HT1080 (cell line): ENCODE measurements at regions not wholly inside any gene's neighbourhood (a gene's known extent, or its start where the extent isn't known, plus 50 kb on each side); places are given as distances from the start of the nearest gene placed in this dataset.
A peak's percentile ranks its signal among the peaks of the same experiment; 100 is the strongest.
"Not testable (repeated sequence)": the region's sequence is repeated elsewhere in the genome, so short reads cannot be mapped to it uniquely, and the experiment has no call there.

Experiments
- DNase-seq: peaks from one replicate; pipeline ENCODE4 v3.0.0-alpha.2; 2015; ENCODE audit warnings: low read depth

DNA sequence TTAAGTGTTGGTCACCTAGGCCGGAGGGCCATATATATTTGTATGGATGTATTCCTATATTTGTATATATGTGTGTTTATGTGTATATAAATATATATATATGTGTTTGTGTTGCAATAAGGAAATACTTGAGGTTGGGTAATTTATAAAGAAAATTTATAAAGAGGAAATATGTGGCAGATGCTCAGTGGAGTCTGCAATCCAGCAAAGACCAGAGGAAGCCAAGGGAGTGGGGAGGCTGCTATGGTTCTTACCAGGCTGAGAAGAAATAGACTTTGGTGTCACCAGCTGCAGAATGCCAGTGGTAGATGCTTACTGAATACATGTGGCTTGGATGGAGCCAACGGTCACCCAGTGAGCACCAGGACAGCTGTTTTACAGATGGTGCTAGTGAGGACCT lies 97.4 kb upstream of the ELOVL5 start:
- DNase-seq: no peak

- no peak for DNase-seq
Measured at GRCh38 chr6:53441761-53442160, 93.0 kb upstream of the ELOVL5 start.

- DNase-seq: no peak
Measured at GRCh38 chr6:53441035-53441493, 92.3 kb upstream of the ELOVL5 start.

- no peak for DNase-seq
Measured at GRCh38 chr6:53440336-53440945, 91.7 kb upstream of the ELOVL5 start.

DNA sequence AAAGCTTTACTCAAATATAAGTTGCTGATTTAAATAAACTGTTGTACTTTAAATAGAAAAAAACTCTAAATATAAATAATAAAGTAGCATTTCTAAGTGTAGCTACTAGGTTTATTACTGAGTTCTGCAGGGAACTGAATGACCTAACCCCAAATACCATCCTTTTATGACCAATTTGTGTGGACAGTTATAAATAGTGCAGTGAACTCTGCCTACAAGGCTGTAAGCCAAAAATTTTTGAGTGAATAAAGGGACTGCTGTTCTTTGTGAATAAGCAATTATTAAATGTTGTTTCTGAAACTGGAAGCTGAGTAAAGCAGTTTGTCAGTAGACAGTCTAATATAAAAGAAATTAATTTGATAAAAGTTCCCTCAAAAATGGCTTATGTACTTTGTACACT lies 90.8 kb upstream of the ELOVL5 start:
- no peak for DNase-seq

GRCh38 chr6:53437557-53438202 lies 88.9 kb upstream of the ELOVL5 start:
- DNase-seq: peak; percentile 75

- no peak for DNase-seq
Measured at GRCh38 chr6:53436526-53437303, 88.0 kb upstream of the ELOVL5 start.

GRCh38 chr6:53433951-53434285 lies 85.2 kb upstream of the ELOVL5 start:
- DNase-seq: no peak

GRCh38 chr6:53433261-53433950 lies 84.7 kb upstream of the ELOVL5 start:
- no peak for DNase-seq

DNA sequence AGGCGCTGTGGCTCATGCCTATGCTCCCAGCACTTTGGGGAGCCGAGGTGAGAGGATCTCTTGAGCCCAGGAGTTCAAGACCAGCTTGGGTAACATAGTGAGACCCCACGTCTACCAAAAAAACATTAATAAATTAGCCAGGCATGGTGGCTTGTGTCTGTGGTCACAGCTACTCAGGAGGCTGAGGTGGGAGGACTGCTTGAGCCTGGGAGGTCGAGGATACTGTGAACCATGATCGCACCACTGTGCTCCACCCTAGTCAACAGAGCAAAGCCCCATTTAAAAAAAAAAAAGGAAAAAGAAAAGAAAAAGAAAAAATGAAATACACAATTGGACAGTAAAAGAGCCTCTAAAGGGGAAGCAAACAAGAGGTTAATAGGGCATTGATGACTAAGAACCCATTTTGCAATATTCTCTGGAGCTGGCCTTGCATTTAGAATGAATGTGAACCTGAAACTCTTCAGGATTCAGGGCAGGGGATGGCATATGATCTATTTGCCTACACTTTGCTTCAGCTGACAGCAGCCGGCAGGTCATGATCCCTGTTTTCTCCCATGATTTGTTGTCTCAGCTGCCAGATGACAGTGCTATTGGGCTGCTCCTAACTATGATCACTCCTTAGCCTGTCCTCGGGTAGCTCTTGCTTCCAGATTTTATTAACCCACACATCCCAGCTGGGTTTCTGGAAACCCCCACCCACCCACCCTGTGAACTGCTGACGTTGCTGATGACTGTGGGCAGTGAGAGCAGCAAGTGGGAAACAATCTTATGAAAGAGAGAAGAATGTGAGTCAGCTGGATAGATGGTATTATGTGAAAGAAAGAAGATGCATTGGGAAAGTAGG lies 83.8 kb upstream of the ELOVL5 start:
- DNase-seq: peak; percentile 18

- DNase-seq: no peak
Measured at GRCh38 chr6:53431704-53432103, 83.0 kb upstream of the ELOVL5 start.

- no peak for DNase-seq
Measured at GRCh38 chr6:53429401-53429800, 80.7 kb upstream of the ELOVL5 start.

- no peak for DNase-seq
Measured at GRCh38 chr6:53428886-53429285, 80.1 kb upstream of the ELOVL5 start.

DNA sequence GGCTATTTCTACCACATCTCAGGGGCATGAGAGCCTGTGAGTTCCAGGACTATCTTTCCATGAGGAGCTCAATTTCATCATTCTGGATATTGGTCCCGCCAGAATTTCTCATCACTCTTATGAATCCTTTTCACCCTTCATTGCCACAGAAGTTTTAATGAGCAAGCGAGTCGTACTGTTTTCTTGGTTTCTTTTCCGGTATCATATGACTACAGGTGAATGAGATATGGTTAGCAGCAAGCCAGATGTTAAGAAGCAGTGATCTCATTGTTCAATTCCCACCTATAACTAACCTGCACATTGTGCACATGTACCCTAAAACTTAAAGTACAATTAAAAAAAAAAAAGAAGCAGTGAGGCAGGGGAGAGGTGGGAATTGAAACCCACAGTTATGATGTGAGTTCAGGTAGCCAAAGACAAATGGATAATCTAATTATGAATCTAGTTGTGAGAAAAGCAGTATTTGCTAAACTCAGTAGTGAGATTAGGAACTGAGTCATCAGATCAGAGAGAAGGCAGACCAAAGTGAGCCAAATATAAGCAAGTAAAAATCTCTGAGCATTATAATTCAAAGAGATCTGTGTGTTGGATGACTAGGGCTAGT lies 78.0 kb upstream of the ELOVL5 start:
- DNase-seq: no peak

- no peak for DNase-seq
Measured at GRCh38 chr6:53426117-53426516, 77.4 kb upstream of the ELOVL5 start.

- no peak for DNase-seq
Measured at GRCh38 chr6:53424976-53425718, 76.4 kb upstream of the ELOVL5 start.

DNA sequence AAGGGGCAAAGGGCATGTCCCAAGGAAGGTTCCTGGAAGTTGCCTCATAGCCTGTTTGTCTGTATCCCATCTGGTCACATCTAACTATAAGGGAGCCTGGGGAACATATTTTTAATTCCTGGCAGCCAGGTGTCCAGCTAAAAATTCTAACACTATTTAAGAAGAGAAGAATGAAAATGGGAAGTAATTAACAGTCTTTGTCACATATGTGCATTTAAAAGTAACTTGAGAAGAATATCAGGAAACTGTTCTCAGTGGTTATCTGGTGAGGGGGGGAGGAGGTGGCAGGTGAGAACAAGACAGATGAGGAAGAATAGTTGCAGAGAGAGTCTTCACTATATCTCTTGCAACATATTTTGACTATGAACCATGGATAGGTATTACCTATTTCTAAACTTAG lies 75.5 kb upstream of the ELOVL5 start:
- DNase-seq: no peak

- DNase-seq: not testable (repeated sequence)
Measured at GRCh38 chr6:53423560-53423959, 74.8 kb upstream of the ELOVL5 start.

GRCh38 chr6:53419026-53419425 lies 70.3 kb upstream of the ELOVL5 start:
- no peak for DNase-seq

DNA sequence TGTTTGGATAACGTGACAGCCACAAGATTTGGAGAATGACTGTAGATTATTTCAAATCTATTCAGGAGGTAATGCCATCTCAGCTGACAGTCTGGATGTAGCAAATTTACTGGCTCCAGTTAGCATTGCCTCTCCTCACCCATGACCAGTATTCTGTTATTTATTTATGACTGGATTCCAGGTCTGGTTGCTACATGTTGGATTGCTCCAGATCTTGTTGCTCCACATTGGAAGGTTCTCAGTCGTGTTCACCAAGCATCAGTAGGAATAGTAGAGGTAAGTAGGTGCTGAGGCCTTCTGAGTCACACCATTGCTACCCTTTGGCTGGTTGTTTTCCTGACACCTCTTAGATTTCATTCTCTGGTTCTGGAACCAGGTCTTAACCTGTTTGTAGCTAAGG lies 69.5 kb upstream of the ELOVL5 start:
- no peak for DNase-seq
